ENCODE measurements at regions not wholly inside any gene's neighbourhood (a gene's known extent, or its start where the extent isn't known, plus 50 kb on each side); places are given as distances from the start of the nearest gene placed in this dataset.

- CTCF ChIA-PET = no interaction called here
- H2AFZ ChIP-seq (replicated peaks; ENCODE audit: low read length, poor library complexity) = no peak overlapping the region
- TF ChIP-seq USF2 (IDR thresholded peaks at IDR 0.05; ENCODE audit: low read depth, low read length) = no peak
- TF ChIP-seq RAD21 (IDR thresholded peaks at IDR 0.05; ENCODE audit: low read length) = no peak
- TF ChIP-seq RCOR1 (IDR thresholded peaks at IDR 0.05; ENCODE audit: insufficient replicate concordance, low read length) = no peak
- TF ChIP-seq RFX5 (IDR thresholded peaks at IDR 0.05; ENCODE audit: low read depth, low read length) = no peak
- TF ChIP-seq MXI1 (IDR thresholded peaks at IDR 0.05; ENCODE audit: borderline replicate concordance, low read depth, low read length) = no peak
- no peak for TF ChIP-seq CHD1 (IDR thresholded peaks at IDR 0.05; ENCODE audit: low read depth, low read length)
- TF ChIP-seq NFE2L2 (IDR thresholded peaks at IDR 0.05; ENCODE audit: low read depth, low read length) = no peak
- TF ChIP-seq SMC3 (IDR thresholded peaks at IDR 0.05; ENCODE audit: low read depth, low read length) = no peak
- no peak for TF ChIP-seq CTCF (conservative IDR thresholded peaks at IDR 0.05; ENCODE audit: low read depth, low read length)
- TF ChIP-seq MAZ (IDR thresholded peaks at IDR 0.05; ENCODE audit: borderline replicate concordance, low read depth, low read length) = no peak
- TF ChIP-seq POLR2A (IDR thresholded peaks at IDR 0.05; ENCODE audit: low read depth, low read length) = no peak
- no peak for TF ChIP-seq BHLHE40 (IDR thresholded peaks at IDR 0.05; ENCODE audit: low read depth, low read length)
- no peak for TF ChIP-seq FOS (IDR thresholded peaks at IDR 0.05; ENCODE audit: low read depth, low read length)
- TF ChIP-seq MAFK (IDR thresholded peaks at IDR 0.05; ENCODE audit: low read depth, low read length) = no peak
- TF ChIP-seq ELK1 (IDR thresholded peaks at IDR 0.05; ENCODE audit: borderline replicate concordance, low read depth, low read length) = no peak
- TF ChIP-seq CEBPB (IDR thresholded peaks at IDR 0.05; ENCODE audit: low read depth, low read length) = no peak
Observed at GRCh38 chr1:213651077-213651476, 336.7 kb upstream of the PROX1 start.

More at GRCh38 chr1:213651077-213651476, 336.7 kb upstream of the PROX1 start:
- Histone ChIP-seq H4K91ac (ENCODE audit: insufficient read depth, low read depth, low read length) (no peak overlapping the region), H3K14ac (replicated peaks; ENCODE audit: low read depth, low read length) (no peak overlapping the region), H3K56ac (ENCODE audit: extremely low read depth, insufficient read depth, low read length) (no peak overlapping the region), H3K27ac (ENCODE audit: insufficient read depth, low read length) (no peak overlapping the region), H3K18ac (ENCODE audit: low read depth, low read length) (no peak overlapping the region), H3K36me3 (ENCODE audit: control insufficient read depth, insufficient read depth, low read length) (no peaks in the 10 kb centered on the region), H2BK20ac (ENCODE audit: low read depth, low read length) (no peak overlapping the region), H3K4me1 (ENCODE audit: control insufficient read depth, insufficient read depth, low read length) (no peaks in the 10 kb centered on the region), H2AK5ac (ENCODE audit: low read depth, low read length) (no peak overlapping the region), H3K4me3 (ENCODE audit: insufficient read depth, low read depth, low read length) (no peak overlapping the region), H4K5ac (ENCODE audit: low read depth, low read length) (no peak overlapping the region), H2BK120ac (ENCODE audit: low read depth, low read length) (no peak overlapping the region), H2BK15ac (ENCODE audit: low read depth, low read length) (no peak overlapping the region), H4K20me1 (ENCODE audit: insufficient read depth, low read length) (no peaks in the 10 kb centered on the region), H2BK5ac (ENCODE audit: low read depth, low read length, poor library complexity, severe bottlenecking) (no peak overlapping the region), H3K79me1 (ENCODE audit: low read depth in 1 of 2, low read length in 2 of 2) (no peaks in the 10 kb centered on the region), H3K9ac (ENCODE audit: low read depth, low read length) (no peak overlapping the region), H3K27me3 (ENCODE audit: control insufficient read depth, insufficient read depth, low read length) (no peaks in the 10 kb centered on the region), H2AK9ac (replicated peaks; ENCODE audit: low read depth, low read length, poor library complexity) (no peak overlapping the region), H3K4ac (ENCODE audit: low read depth, low read length) (no peak overlapping the region), H3K23ac (ENCODE audit: low read depth, low read length) (no peak overlapping the region), H3K9me3 (ENCODE audit: control insufficient read depth, insufficient read depth, low read length) (peaks cover 10% of the 10 kb centered on the region), H3K9me1 (ENCODE audit: insufficient read depth, low read length) (no peaks in the 10 kb centered on the region), H4K8ac (ENCODE audit: low read depth in 2 of 2, low read length in 2 of 2) (no peak overlapping the region), H3K4me2 (ENCODE audit: low read depth, low read length) (no peak overlapping the region)
- intact Hi-C loops (cut with micrococcal nuclease) (no loop called here), dilution Hi-C loops (cut with HindIII; ENCODE audit: low sequenced_read_pairs, unreplicated experiment) (no loop called here), in situ Hi-C loops (cut with MboI; ENCODE audit: low sequenced_read_pairs) (no loop called here)
- ATAC-seq (ENCODE audit: low read depth) (no peak), DNase-seq (no peak)
- no TSS peak for BruUV-seq (replicated peaks)
- POLR2A ChIA-PET (ENCODE audit: unreplicated experiment) = no interaction called here
- WGBS, 2 experiments (ENCODE audit: extremely low coverage in 2 of 2, insufficient read length in 1 of 2) = 17% methylated on average over 1 of the region's 4 CpGs; no CpG with 5 or more reads in 1 of the 2 experiments

All from IMR-90 (cell line).